ENCODE measurements at regions not wholly inside any gene's neighbourhood (a gene's known extent, or its start where the extent isn't known, plus 50 kb on each side); places are given as distances from the start of the nearest gene placed in this dataset.

DNA sequence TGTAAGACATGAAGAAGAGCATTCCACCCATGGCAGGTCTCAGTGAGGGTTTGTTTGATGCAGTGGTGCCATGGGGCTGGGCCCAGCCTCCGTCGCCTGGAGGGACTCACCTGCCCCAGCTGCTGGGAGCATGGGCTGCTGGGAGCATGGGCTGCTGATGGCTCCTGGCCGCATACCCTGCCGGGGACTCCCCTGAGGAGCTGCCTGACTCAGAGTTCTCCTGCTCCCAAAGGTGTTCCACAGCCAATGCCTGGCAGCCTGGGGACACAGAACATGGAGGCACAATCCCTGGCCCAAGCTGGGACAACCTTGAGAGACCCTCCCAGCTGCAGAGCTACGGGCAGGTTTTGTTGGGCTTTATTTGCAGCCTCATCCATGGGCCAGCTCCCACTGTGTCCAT is 108.4 kb downstream of the COPS8 start:
- peaks cover 3% of the 10 kb centered on the region for H3K27me3 ChIP-seq (ENCODE audit: insufficient read depth, poor library complexity, severe bottlenecking)
- H3K27ac ChIP-seq (replicated peaks): no peak overlapping the region
- no peak overlapping the region for H3K4me3 ChIP-seq (replicated peaks; ENCODE audit: insufficient read depth, low read length)
- DNase-seq (ENCODE audit: low read depth in 1 of 2, low spot score in 1 of 2): no peak
- TF ChIP-seq, protein P1, sequence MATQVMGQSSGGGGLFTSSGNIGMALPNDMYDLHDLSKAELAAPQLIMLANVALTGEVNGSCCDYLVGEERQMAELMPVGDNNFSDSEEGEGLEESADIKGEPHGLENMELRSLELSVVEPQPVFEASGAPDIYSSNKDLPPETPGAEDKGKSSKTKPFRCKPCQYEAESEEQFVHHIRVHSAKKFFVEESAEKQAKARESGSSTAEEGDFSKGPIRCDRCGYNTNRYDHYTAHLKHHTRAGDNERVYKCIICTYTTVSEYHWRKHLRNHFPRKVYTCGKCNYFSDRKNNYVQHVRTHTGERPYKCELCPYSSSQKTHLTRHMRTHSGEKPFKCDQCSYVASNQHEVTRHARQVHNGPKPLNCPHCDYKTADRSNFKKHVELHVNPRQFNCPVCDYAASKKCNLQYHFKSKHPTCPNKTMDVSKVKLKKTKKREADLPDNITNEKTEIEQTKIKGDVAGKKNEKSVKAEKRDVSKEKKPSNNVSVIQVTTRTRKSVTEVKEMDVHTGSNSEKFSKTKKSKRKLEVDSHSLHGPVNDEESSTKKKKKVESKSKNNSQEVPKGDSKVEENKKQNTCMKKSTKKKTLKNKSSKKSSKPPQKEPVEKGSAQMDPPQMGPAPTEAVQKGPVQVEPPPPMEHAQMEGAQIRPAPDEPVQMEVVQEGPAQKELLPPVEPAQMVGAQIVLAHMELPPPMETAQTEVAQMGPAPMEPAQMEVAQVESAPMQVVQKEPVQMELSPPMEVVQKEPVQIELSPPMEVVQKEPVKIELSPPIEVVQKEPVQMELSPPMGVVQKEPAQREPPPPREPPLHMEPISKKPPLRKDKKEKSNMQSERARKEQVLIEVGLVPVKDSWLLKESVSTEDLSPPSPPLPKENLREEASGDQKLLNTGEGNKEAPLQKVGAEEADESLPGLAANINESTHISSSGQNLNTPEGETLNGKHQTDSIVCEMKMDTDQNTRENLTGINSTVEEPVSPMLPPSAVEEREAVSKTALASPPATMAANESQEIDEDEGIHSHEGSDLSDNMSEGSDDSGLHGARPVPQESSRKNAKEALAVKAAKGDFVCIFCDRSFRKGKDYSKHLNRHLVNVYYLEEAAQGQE (IDR thresholded peaks at IDR 0.05; ENCODE audit: insufficient replicate concordance, low read depth): no peak
- TF ChIP-seq, protein P2, sequence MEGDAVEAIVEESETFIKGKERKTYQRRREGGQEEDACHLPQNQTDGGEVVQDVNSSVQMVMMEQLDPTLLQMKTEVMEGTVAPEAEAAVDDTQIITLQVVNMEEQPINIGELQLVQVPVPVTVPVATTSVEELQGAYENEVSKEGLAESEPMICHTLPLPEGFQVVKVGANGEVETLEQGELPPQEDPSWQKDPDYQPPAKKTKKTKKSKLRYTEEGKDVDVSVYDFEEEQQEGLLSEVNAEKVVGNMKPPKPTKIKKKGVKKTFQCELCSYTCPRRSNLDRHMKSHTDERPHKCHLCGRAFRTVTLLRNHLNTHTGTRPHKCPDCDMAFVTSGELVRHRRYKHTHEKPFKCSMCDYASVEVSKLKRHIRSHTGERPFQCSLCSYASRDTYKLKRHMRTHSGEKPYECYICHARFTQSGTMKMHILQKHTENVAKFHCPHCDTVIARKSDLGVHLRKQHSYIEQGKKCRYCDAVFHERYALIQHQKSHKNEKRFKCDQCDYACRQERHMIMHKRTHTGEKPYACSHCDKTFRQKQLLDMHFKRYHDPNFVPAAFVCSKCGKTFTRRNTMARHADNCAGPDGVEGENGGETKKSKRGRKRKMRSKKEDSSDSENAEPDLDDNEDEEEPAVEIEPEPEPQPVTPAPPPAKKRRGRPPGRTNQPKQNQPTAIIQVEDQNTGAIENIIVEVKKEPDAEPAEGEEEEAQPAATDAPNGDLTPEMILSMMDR (IDR thresholded peaks at IDR 0.05; ENCODE audit: insufficient read depth, low read length): no peak
- TF ChIP-seq POLR2AphosphoS5 (IDR thresholded peaks at IDR 0.05; ENCODE audit: low read depth): no peak
- TF ChIP-seq SPI1 (IDR thresholded peaks at IDR 0.05; ENCODE audit: borderline replicate concordance, low read depth): no peak
- TF ChIP-seq GABPA (IDR thresholded peaks at IDR 0.05; ENCODE audit: low read depth): no peak

DNA sequence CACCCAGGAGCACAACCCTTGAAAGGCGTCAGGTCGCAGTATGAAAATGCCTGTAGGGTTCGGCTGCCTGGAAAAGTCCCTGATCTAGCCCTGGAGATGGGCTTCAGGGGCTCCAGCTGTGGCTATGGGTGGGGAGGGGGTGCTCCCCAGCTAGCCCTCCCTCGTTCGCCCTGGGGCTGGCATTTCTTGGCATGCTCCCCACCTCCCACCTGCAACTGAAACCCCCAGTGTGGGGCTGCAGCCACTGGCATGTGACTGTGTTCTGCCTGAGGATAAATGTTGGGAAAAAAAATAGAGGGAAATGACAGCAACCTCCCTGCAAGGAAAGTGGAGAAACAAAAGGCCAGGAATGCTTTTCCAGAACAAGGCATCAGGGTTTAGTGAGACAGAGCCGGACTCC is 109.2 kb downstream of the COPS8 start:
- Histone ChIP-seq H3K27me3 (ENCODE audit: insufficient read depth, poor library complexity, severe bottlenecking) (peaks cover 3% of the 10 kb centered on the region), H3K27ac (replicated peaks) (no peak overlapping the region), H3K4me3 (replicated peaks; ENCODE audit: insufficient read depth, low read length) (no peak overlapping the region)
- no peak for DNase-seq (ENCODE audit: low read depth in 1 of 2, low spot score in 1 of 2)
- TF ChIP-seq GABPA (IDR thresholded peaks at IDR 0.05; ENCODE audit: low read depth) (no peak), SPI1 (IDR thresholded peaks at IDR 0.05; ENCODE audit: borderline replicate concordance, low read depth) (no peak), POLR2AphosphoS5 (IDR thresholded peaks at IDR 0.05; ENCODE audit: low read depth) (no peak)
- TF ChIP-seq, protein P2 (IDR thresholded peaks at IDR 0.05; ENCODE audit: insufficient read depth, low read length): no peak
- TF ChIP-seq, protein P1 (IDR thresholded peaks at IDR 0.05; ENCODE audit: insufficient replicate concordance, low read depth): no peak

DNA sequence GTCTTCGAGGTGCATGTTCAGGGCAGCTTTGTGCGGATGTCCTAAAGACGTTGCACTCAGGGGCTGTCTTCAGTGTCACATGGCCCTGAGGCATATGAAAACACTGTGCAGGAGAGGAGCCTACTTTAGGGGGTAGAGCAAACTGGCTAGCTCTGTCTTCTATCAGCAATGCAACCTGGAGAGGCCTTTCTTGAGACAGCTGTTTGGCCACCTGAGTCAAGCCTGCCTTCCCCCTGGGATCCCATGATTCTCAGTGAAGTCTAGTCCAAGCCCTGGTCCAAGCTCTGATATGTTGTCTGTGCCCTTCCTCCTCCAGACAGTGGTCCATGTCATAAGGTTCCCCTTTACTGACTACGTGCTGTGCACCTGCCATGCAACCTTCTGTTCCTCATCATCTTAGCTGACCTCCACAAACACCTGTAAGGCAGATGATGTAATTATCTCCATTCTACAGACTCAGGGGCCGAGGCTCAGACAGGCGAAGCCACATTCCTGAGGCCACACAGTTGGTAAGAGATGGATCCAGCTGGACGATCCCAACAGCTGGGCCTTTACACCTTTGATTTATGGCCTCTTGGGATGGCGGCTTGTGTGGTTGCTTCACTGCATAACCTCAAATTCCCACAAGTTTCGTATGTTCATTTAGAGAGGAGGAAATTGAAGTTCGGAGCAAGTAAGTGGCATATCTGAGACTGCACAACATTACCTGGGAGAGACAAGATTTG is 109.9 kb downstream of the COPS8 start:
- H3K27ac ChIP-seq (replicated peaks): no peak overlapping the region
- no peak overlapping the region for H3K4me3 ChIP-seq (replicated peaks; ENCODE audit: insufficient read depth, low read length)
- peaks cover 3% of the 10 kb centered on the region for H3K27me3 ChIP-seq (ENCODE audit: insufficient read depth, poor library complexity, severe bottlenecking)
- TF ChIP-seq, protein P1 (IDR thresholded peaks at IDR 0.05; ENCODE audit: insufficient replicate concordance, low read depth): no peak
- TF ChIP-seq, protein P2 (IDR thresholded peaks at IDR 0.05; ENCODE audit: insufficient read depth, low read length): no peak
- TF ChIP-seq POLR2AphosphoS5 (IDR thresholded peaks at IDR 0.05; ENCODE audit: low read depth) (no peak), GABPA (IDR thresholded peaks at IDR 0.05; ENCODE audit: low read depth) (no peak), SPI1 (IDR thresholded peaks at IDR 0.05; ENCODE audit: borderline replicate concordance, low read depth) (no peak)
- no peak for DNase-seq (ENCODE audit: low read depth in 1 of 2, low spot score in 1 of 2)
